Parathyroid adenoma (tissue), 2 donors: ENCODE measurements at regions not wholly inside any gene's neighbourhood (a gene's known extent, or its start where the extent isn't known, plus 50 kb on each side); places are given as distances from the start of the nearest gene placed in this dataset.

Source experiments
- H2AFZ ChIP-seq: fragments of 300-600 bp; sonication (generic); one replicate; pipeline ENCODE4 v1.7.0; 2017; ENCODE audit warnings: antibody characterized with exemption, mild to moderate bottlenecking
- H3K27ac ChIP-seq: fragments of 300-600 bp; sonication (generic); one replicate; pipeline ENCODE4 v1.7.0; 2017
- H3K27me3 ChIP-seq: fragments of 300-600 bp; sonication (generic); one replicate; pipeline ENCODE4 v1.7.0; 2017; ENCODE audit warnings: low read length; ENCODE audit not compliant: control insufficient read depth, insufficient read depth
- H3K36me3 ChIP-seq: fragments of 300-600 bp; sonication (generic); one replicate; pipeline ENCODE4 v1.7.0; 2017; ENCODE audit warnings: low read length; ENCODE audit not compliant: control insufficient read depth, insufficient read depth
- H3K4me1 ChIP-seq: fragments of 300-600 bp; sonication (generic); one replicate; pipeline ENCODE4 v1.7.0; 2017; ENCODE audit warnings: control low read depth
- H3K4me2 ChIP-seq: fragments of 300-600 bp; sonication (generic); one replicate; pipeline ENCODE4 v1.7.0; 2017; ENCODE audit warnings: low read length
- H3K4me3 ChIP-seq: fragments of 300-600 bp; sonication (generic); one replicate; pipeline ENCODE4 v1.7.0; 2017; ENCODE audit warnings: low read depth, low read length
- H3K79me2 ChIP-seq: fragments of 300-600 bp; sonication (generic); one replicate; pipeline ENCODE4 v1.7.0; 2017; ENCODE audit warnings: control low read depth
- H3K9ac ChIP-seq: fragments of 300-600 bp; sonication (generic); one replicate; pipeline ENCODE4 v1.7.0; 2017; ENCODE audit warnings: mild to moderate bottlenecking
- H3K9me3 ChIP-seq: fragments of 300-600 bp; sonication (generic); one replicate; pipeline ENCODE4 v1.7.0; 2017; ENCODE audit warnings: low read length; ENCODE audit not compliant: control insufficient read depth
- TF ChIP-seq, protein P1 (sequence below): fragments of 300-600 bp; sonication (generic); IDR thresholded peaks from one replicate; pipeline ENCODE4 v1.7.0; 2017; ENCODE audit warnings: antibody characterized with exemption, mild to moderate bottlenecking
- donor health status: primary hyperparathyroidism.

DNA sequence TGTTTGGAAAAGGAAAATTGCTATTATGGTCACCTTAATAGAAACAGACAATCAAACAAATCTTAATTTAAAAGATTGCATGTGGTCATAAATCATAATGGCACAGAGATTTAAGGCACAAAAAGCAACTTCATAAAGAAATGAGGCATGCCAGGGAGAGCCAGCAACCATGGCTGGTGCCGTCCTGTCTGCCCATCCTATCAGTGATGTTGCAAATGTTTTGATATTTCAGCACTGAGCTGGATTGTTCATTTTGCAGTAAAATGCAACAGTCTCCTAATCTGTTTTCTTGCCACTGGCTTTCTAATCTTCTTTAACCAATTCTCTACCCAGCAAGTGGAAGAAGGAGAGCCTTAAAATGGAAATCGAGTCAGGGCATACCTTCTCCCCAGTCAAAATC lies 249.8 kb downstream of the SAMD5 start:
- Histone ChIP-seq H3K79me2 (no peaks in the 10 kb centered on the region), H3K9ac (no peak overlapping the region), H3K36me3 (no peaks in the 10 kb centered on the region), H3K27ac (no peak overlapping the region), H3K4me3 (no peak overlapping the region), H3K9me3 (no peaks in the 10 kb centered on the region), H3K27me3 (no peaks in the 10 kb centered on the region), H3K4me1 (no peaks in the 10 kb centered on the region), H2AFZ (no peak overlapping the region), H3K4me2 (no peak overlapping the region)
- TF ChIP-seq, protein P1, sequence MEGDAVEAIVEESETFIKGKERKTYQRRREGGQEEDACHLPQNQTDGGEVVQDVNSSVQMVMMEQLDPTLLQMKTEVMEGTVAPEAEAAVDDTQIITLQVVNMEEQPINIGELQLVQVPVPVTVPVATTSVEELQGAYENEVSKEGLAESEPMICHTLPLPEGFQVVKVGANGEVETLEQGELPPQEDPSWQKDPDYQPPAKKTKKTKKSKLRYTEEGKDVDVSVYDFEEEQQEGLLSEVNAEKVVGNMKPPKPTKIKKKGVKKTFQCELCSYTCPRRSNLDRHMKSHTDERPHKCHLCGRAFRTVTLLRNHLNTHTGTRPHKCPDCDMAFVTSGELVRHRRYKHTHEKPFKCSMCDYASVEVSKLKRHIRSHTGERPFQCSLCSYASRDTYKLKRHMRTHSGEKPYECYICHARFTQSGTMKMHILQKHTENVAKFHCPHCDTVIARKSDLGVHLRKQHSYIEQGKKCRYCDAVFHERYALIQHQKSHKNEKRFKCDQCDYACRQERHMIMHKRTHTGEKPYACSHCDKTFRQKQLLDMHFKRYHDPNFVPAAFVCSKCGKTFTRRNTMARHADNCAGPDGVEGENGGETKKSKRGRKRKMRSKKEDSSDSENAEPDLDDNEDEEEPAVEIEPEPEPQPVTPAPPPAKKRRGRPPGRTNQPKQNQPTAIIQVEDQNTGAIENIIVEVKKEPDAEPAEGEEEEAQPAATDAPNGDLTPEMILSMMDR, result no peak

DNA sequence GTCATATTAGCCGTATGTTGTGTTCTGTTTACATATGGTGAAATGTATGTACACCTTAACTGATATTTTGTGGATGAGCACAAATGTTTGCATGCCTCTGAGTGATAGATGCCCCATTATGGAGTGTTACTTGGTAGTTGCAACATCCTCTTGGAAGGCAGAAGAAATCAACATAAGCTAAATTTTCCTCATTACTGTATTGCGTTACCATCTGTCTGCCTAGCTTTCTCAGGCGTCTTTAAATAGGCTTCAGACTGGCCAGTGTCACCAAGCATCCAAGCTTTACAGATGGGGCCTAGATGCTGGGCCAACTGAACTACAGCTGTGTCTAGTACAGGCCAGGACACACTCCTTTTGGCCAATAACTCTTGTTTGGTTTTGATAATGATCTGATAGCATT lies 250.6 kb downstream of the SAMD5 start:
- Histone ChIP-seq H3K36me3 (no peaks in the 10 kb centered on the region), H3K4me2 (no peak overlapping the region), H3K27me3 (no peaks in the 10 kb centered on the region), H3K79me2 (no peaks in the 10 kb centered on the region), H3K9me3 (no peaks in the 10 kb centered on the region), H3K9ac (no peak overlapping the region), H2AFZ (no peak overlapping the region), H3K4me1 (no peaks in the 10 kb centered on the region), H3K4me3 (no peak overlapping the region), H3K27ac (no peak overlapping the region)
- TF ChIP-seq, protein P1, result no peak

DNA sequence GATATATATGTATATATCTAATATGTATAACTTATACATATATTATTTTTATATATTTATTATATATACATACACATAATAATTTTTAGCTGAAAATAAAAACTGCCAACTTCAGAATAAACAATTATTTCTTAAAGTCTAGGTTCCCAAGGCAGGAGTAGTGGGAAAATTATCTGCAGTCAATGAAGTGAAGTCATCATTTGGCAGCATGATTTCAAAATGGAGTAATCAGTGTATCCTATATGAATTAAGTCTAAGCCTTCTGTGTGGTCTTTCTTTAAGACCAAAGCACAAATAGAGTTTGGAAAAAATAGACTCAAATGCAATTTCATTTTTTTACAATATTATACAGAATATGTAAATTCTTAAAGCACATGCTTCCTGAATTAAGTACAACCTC lies 251.0 kb downstream of the SAMD5 start:
- Histone ChIP-seq H3K4me1 (no peaks in the 10 kb centered on the region), H3K9ac (no peak overlapping the region), H3K27ac (no peak overlapping the region), H2AFZ (no peak overlapping the region), H3K4me3 (no peak overlapping the region), H3K9me3 (no peaks in the 10 kb centered on the region), H3K79me2 (no peaks in the 10 kb centered on the region), H3K27me3 (no peaks in the 10 kb centered on the region), H3K36me3 (no peaks in the 10 kb centered on the region), H3K4me2 (no peak overlapping the region)
- TF ChIP-seq, protein P1, result no peak

DNA sequence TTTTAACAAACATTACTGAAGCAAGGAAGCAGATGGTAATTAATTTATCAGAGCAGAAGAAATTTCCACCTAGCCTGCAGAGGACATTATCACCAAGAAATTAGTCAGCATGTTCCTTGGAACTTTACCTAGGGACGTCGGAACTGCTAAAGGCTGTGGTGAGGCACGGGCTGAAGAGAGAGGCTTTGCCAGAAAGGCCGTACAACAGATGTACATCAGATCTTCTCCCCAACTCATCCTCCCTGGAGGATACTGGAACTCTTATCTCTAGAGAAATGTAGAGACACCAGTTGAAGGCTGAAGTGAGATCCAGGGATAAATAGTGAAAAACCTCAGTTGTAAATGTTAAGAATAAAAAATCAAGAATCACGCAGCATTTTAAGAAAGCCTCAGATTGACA lies 257.1 kb downstream of the SAMD5 start:
- Histone ChIP-seq H3K36me3 (no peaks in the 10 kb centered on the region), H3K4me2 (no peak overlapping the region), H3K9me3 (no peaks in the 10 kb centered on the region), H3K9ac (no peak overlapping the region), H3K79me2 (no peaks in the 10 kb centered on the region), H3K4me3 (no peak overlapping the region), H3K27ac (no peak overlapping the region), H3K4me1 (no peaks in the 10 kb centered on the region), H3K27me3 (no peaks in the 10 kb centered on the region), H2AFZ (no peak overlapping the region)
- TF ChIP-seq, protein P1, result no peak

DNA sequence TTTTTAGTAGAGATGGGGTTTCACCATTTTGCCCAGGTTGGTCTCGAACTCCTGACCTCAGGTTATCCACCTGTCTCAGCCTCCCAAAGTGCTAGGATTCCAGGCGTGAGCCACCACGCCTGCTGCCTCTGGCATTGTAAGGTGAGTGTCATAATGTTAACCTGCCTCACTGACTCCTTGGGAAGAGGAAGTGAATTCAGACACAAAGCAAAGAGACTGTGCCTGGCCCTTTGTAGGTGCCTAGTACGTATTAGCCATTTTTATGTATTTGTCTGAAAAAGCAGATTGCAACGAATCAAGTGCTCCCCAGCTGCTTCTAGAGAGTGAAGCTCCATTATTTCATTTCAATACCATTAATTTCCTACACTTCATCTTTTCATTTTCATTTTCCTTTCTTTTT lies 260.5 kb downstream of the SAMD5 start:
- Histone ChIP-seq H3K4me3 (no peak overlapping the region), H3K27me3 (no peaks in the 10 kb centered on the region), H3K4me2 (no peak overlapping the region), H3K79me2 (no peaks in the 10 kb centered on the region), H3K27ac (no peak overlapping the region), H3K4me1 (no peaks in the 10 kb centered on the region), H2AFZ (no peak overlapping the region), H3K36me3 (no peaks in the 10 kb centered on the region), H3K9ac (no peak overlapping the region), H3K9me3 (no peaks in the 10 kb centered on the region)
- TF ChIP-seq, protein P1, result no peak
